GM10266 (cell line): ENCODE measurements at regions not wholly inside any gene's neighbourhood (a gene's known extent, or its start where the extent isn't known, plus 50 kb on each side); places are given as distances from the start of the nearest gene placed in this dataset.
"Not testable (repeated sequence)": the region's sequence is repeated elsewhere in the genome, so short reads cannot be mapped to it uniquely, and the experiment has no call there.

ENCODE experiments used
- DNase-seq: peaks from one replicate; pipeline ENCODE4 v3.0.0; 2012; ENCODE audit errors: extremely low spot score
- CTCF ChIP-seq: IDR thresholded peaks from 2 replicates; pipeline ENCODE4 v1.5.1; 2012; ENCODE audit warnings: mild to moderate bottlenecking, low read depth; ENCODE audit not compliant: control insufficient read depth, insufficient read depth; ENCODE audit errors: missing control alignments

GRCh38 chr3:95717048-95717447 is 1097.3 kb upstream of the EPHA6 start:
- no peak for DNase-seq
- no peak for TF ChIP-seq CTCF

DNA sequence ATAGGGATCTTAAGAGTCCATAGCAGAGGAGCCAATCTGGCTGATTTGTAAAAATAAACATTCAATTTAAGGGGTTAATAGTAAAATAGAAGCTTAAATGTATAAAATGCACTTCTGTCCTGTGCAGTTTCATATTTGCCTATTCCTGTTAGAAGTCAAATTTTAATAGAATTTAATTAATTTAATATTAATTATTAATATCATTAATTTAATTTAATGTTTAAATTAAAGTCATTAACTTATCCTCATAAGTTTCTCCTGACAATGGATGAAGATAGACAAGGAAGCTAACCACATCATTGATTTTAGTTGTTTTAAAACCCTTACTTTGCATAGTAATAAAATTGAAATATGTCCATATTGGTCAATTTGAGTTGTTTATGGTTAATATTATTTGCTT is 1096.2 kb upstream of the EPHA6 start:
- TF ChIP-seq CTCF = no peak
- no peak for DNase-seq

GRCh38 chr3:95719481-95719880 is 1094.9 kb upstream of the EPHA6 start:
- no peak for DNase-seq
- TF ChIP-seq CTCF = no peak

DNA sequence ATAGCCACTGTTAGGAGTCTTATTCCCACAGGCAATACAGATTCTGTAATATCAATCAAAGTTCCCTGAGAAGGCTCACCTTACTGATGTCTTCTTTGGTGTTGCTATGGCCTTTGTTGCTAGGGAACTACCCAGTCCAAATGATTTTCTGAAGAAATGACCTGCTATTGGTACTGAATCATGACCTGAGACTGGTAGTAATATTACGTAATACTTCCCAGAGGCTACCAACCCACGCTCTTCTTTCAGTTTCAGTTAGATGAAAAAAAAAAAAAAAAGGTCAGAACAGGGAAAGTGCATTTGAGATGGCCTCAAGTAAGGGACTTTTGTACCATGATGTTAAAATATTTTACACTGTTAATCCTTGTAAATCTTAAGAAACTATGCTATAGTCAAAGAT is 1092.5 kb upstream of the EPHA6 start:
- no peak for DNase-seq
- no peak for TF ChIP-seq CTCF

- DNase-seq = no peak
- TF ChIP-seq CTCF = no peak
Measured at GRCh38 chr3:95725770-95726169, 1088.6 kb upstream of the EPHA6 start.

DNA sequence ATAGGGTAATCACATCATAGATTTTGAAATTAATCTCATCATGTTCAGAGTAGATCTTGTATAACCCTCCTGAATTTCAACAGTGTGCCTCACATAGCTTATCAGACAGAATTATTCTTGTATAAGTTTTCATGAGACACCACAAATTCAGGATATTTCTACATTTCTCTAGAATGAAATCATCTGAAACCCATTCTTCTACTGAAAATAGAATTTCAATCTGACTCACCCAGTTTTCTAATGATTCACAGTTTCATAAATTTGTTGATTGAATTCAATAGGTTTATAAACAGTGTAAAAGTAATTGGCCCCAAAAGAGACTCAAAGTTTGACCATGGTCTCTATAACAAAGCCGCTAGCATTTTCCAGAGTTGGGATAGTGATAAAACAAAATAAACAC is 1082.6 kb upstream of the EPHA6 start:
- no peak for TF ChIP-seq CTCF
- no peak for DNase-seq

GRCh38 chr3:95733336-95733735 is 1081.1 kb upstream of the EPHA6 start:
- no peak for TF ChIP-seq CTCF
- no peak for DNase-seq

- no peak for DNase-seq
- no peak for TF ChIP-seq CTCF
Measured at GRCh38 chr3:95738045-95738444, 1076.3 kb upstream of the EPHA6 start.

- DNase-seq = not testable (repeated sequence)
Measured at GRCh38 chr3:95744896-95745295, 1069.5 kb upstream of the EPHA6 start.
